ENCODE measurements at regions not wholly inside any gene's neighbourhood (a gene's known extent, or its start where the extent isn't known, plus 50 kb on each side); places are given as distances from the start of the nearest gene placed in this dataset.

DNA sequence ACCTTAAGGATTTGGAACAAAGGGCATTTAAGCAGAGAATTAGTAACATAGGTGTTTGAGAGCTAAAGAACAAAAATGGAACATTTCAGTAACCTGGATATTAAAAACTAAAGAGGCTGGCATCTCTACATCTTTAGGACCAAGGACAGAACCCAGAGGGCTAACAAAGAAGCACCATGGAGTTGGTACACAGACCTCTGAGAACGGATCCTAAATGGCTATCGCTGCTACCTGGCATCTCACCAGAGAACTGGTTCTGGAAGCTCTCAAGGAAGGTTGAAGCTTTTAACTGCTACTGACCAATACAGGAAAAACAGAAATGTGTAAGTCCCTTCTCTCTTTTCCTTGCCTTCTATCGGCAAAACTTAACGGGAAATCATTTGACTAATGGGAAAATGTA lies 118.4 kb upstream of the TLL1 start:
- no peak overlapping the region for H3K23ac ChIP-seq (ENCODE audit: low read length)
- no peak overlapping the region for H3K4me3 ChIP-seq (ENCODE audit: low read length)
- WGBS (ENCODE audit: extremely low coverage, insufficient coverage, low lambda C conversion rate), result no CpG with 5 or more reads among the region's 4 CpGs

DNA sequence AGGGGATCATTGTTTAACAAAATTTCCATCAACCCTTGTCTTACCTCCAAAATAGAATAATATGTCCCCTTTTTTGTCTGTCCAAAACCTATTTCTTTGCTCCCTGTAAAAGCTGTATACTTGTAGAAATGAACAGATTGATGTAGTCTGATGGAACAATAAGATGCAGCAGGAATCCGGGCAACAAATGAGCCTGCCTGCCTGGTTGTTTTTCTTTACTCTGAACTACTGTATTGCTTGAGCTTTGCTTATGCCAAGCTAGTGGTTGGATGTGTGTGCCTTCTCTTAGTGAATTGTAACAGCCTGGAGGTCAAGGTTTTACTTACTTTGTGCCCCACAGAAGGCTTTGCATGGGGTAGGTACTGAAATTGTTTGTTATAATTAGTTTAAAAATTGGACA lies 116.2 kb upstream of the TLL1 start:
- Histone ChIP-seq H3K36me3 (ENCODE audit: control insufficient read depth, insufficient read depth, low read length) (no peaks in the 10 kb centered on the region), H3K79me2 (ENCODE audit: control insufficient read depth, insufficient read depth, low read length) (no peaks in the 10 kb centered on the region), H2BK5ac (ENCODE audit: low read length) (no peak overlapping the region), H3K23ac (ENCODE audit: low read length) (no peak overlapping the region), H3K4ac (ENCODE audit: low read depth, low read length) (no peak overlapping the region), H3K9ac (ENCODE audit: low read length) (no peak overlapping the region), H3K18ac (ENCODE audit: low read length) (no peak overlapping the region), H3K56ac (ENCODE audit: low read length) (no peak overlapping the region), H2BK120ac (ENCODE audit: low read depth, low read length) (no peak overlapping the region), H3K4me2 (ENCODE audit: low read length) (no peak overlapping the region), H3K79me1 (ENCODE audit: low read length) (no peaks in the 10 kb centered on the region), H2BK15ac (replicated peaks; ENCODE audit: low read depth) (no peak overlapping the region), H3K27ac (ENCODE audit: low read depth, low read length) (no peak overlapping the region), H2AK5ac (ENCODE audit: low read length) (no peak overlapping the region), H3K27me3 (ENCODE audit: insufficient read depth, low read length, poor library complexity) (no peaks in the 10 kb centered on the region), H4K8ac (ENCODE audit: low read depth, low read length) (no peak overlapping the region), H4K5ac (ENCODE audit: low read length) (no peak overlapping the region), H3K4me1 (ENCODE audit: control insufficient read depth, low read depth, low read length) (peaks cover 1% of the 10 kb centered on the region), H3K4me3 (ENCODE audit: low read length) (no peak overlapping the region)
- WGBS (ENCODE audit: extremely low coverage, insufficient coverage, low lambda C conversion rate), result no CpG with 5 or more reads among the region's 1 CpG
- no peak for DNase-seq

More for the DNA sequence above, 118.4 kb upstream of the TLL1 start:
- Histone ChIP-seq H3K27me3 (ENCODE audit: insufficient read depth, low read length, poor library complexity) (no peaks in the 10 kb centered on the region), H2BK15ac (replicated peaks; ENCODE audit: low read depth) (no peak overlapping the region), H3K79me2 (ENCODE audit: control insufficient read depth, insufficient read depth, low read length) (no peaks in the 10 kb centered on the region), H4K5ac (ENCODE audit: low read length) (no peak overlapping the region), H3K79me1 (ENCODE audit: low read length) (no peaks in the 10 kb centered on the region), H4K8ac (ENCODE audit: low read depth, low read length) (no peak overlapping the region), H3K4me1 (ENCODE audit: control insufficient read depth, low read depth, low read length) (peaks cover 1% of the 10 kb centered on the region), H3K56ac (ENCODE audit: low read length) (no peak overlapping the region), H3K18ac (ENCODE audit: low read length) (no peak overlapping the region), H3K4ac (ENCODE audit: low read depth, low read length) (no peak overlapping the region), H3K27ac (ENCODE audit: low read depth, low read length) (no peak overlapping the region), H3K9ac (ENCODE audit: low read length) (no peak overlapping the region), H2AK5ac (ENCODE audit: low read length) (no peak overlapping the region), H2BK5ac (ENCODE audit: low read length) (no peak overlapping the region), H3K36me3 (ENCODE audit: control insufficient read depth, insufficient read depth, low read length) (no peaks in the 10 kb centered on the region), H3K4me2 (ENCODE audit: low read length) (no peak overlapping the region), H2BK120ac (ENCODE audit: low read depth, low read length) (no peak overlapping the region)
- DNase-seq, result no peak

GRCh38 chr4:165757451-165757850 lies 115.6 kb upstream of the TLL1 start:
- H2AK5ac ChIP-seq (ENCODE audit: low read length), result no peak overlapping the region
- no peaks in the 10 kb centered on the region for H3K79me1 ChIP-seq (ENCODE audit: low read length)
- H3K4me1 ChIP-seq (ENCODE audit: control insufficient read depth, low read depth, low read length), result no peaks in the 10 kb centered on the region
- no peak overlapping the region for H3K18ac ChIP-seq (ENCODE audit: low read length)
- no peak overlapping the region for H2BK5ac ChIP-seq (ENCODE audit: low read length)
- WGBS (ENCODE audit: extremely low coverage, insufficient coverage, low lambda C conversion rate), result no CpG with 5 or more reads among the region's 3 CpGs
- H3K56ac ChIP-seq (ENCODE audit: low read length), result no peak overlapping the region
- no peak for DNase-seq
- no peak overlapping the region for H3K4me3 ChIP-seq (ENCODE audit: low read length)
- no peaks in the 10 kb centered on the region for H3K36me3 ChIP-seq (ENCODE audit: control insufficient read depth, insufficient read depth, low read length)
- H4K8ac ChIP-seq (ENCODE audit: low read depth, low read length), result no peak overlapping the region
- no peak overlapping the region for H2BK15ac ChIP-seq (replicated peaks; ENCODE audit: low read depth)
- no peak overlapping the region for H4K5ac ChIP-seq (ENCODE audit: low read length)
- no peak overlapping the region for H3K4me2 ChIP-seq (ENCODE audit: low read length)
- H3K4ac ChIP-seq (ENCODE audit: low read depth, low read length), result no peak overlapping the region
- no peak overlapping the region for H3K23ac ChIP-seq (ENCODE audit: low read length)
- no peak overlapping the region for H3K27ac ChIP-seq (ENCODE audit: low read depth, low read length)
- no peak overlapping the region for H2BK120ac ChIP-seq (ENCODE audit: low read depth, low read length)
- no peak overlapping the region for H3K9ac ChIP-seq (ENCODE audit: low read length)
- H3K27me3 ChIP-seq (ENCODE audit: insufficient read depth, low read length, poor library complexity), result no peaks in the 10 kb centered on the region
- no peaks in the 10 kb centered on the region for H3K79me2 ChIP-seq (ENCODE audit: control insufficient read depth, insufficient read depth, low read length)

- no peak overlapping the region for H2BK120ac ChIP-seq (ENCODE audit: low read depth, low read length)
- H3K79me2 ChIP-seq (ENCODE audit: control insufficient read depth, insufficient read depth, low read length), result no peaks in the 10 kb centered on the region
- no peak overlapping the region for H3K18ac ChIP-seq (ENCODE audit: low read length)
- DNase-seq, result no peak
- H3K4me2 ChIP-seq (ENCODE audit: low read length), result no peak overlapping the region
- H3K9ac ChIP-seq (ENCODE audit: low read length), result no peak overlapping the region
- H4K8ac ChIP-seq (ENCODE audit: low read depth, low read length), result no peak overlapping the region
- H2AK5ac ChIP-seq (ENCODE audit: low read length), result no peak overlapping the region
- no peak overlapping the region for H4K5ac ChIP-seq (ENCODE audit: low read length)
- H3K56ac ChIP-seq (ENCODE audit: low read length), result no peak overlapping the region
- no CpG with 5 or more reads among the region's 2 CpGs for WGBS (ENCODE audit: extremely low coverage, insufficient coverage, low lambda C conversion rate)
- no peaks in the 10 kb centered on the region for H3K4me1 ChIP-seq (ENCODE audit: control insufficient read depth, low read depth, low read length)
- no peak overlapping the region for H3K4ac ChIP-seq (ENCODE audit: low read depth, low read length)
- H3K4me3 ChIP-seq (ENCODE audit: low read length), result no peak overlapping the region
- H3K27ac ChIP-seq (ENCODE audit: low read depth, low read length), result no peak overlapping the region
- H3K27me3 ChIP-seq (ENCODE audit: insufficient read depth, low read length, poor library complexity), result no peaks in the 10 kb centered on the region
- no peak overlapping the region for H2BK5ac ChIP-seq (ENCODE audit: low read length)
- H3K79me1 ChIP-seq (ENCODE audit: low read length), result no peaks in the 10 kb centered on the region
- H3K36me3 ChIP-seq (ENCODE audit: control insufficient read depth, insufficient read depth, low read length), result no peaks in the 10 kb centered on the region
- H3K23ac ChIP-seq (ENCODE audit: low read length), result no peak overlapping the region
- no peak overlapping the region for H2BK15ac ChIP-seq (replicated peaks; ENCODE audit: low read depth)
These were observed 115.0 kb upstream of the TLL1 start for GRCh38 chr4:165758086-165758485.

DNA sequence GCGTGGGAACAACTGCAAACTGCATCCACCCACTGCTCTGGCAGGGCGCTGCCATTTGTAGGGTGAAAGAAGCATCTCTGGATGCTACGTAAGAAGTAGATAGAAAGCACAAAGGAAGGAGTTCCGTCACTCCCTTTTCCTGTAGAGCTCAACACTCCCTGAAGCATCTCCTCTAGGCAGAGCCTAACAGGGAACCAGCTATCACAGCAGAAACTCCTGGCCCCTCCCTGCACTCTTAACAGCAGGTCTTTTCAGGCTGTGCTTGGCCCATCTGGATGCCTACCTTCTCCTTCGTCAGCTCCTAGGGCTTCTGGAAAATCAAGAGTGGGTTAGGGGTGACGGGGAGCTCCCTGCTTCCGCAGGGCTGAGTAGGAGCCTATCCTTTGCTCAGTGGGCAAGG lies 112.9 kb upstream of the TLL1 start:
- DNase-seq, result no peak
- no CpG with 5 or more reads among the region's 7 CpGs for WGBS (ENCODE audit: extremely low coverage, insufficient coverage, low lambda C conversion rate)

GRCh38 chr4:165761963-165762362 lies 111.1 kb upstream of the TLL1 start:
- Histone ChIP-seq H3K23ac (ENCODE audit: low read length) (no peak overlapping the region), H3K9ac (ENCODE audit: low read length) (no peak overlapping the region), H3K56ac (ENCODE audit: low read length) (no peak overlapping the region), H3K4me1 (ENCODE audit: control insufficient read depth, low read depth, low read length) (no peaks in the 10 kb centered on the region), H2BK15ac (replicated peaks; ENCODE audit: low read depth) (no peak overlapping the region), H4K5ac (ENCODE audit: low read length) (no peak overlapping the region), H3K79me2 (ENCODE audit: control insufficient read depth, insufficient read depth, low read length) (no peaks in the 10 kb centered on the region), H3K4ac (ENCODE audit: low read depth, low read length) (no peak overlapping the region), H2AK5ac (ENCODE audit: low read length) (no peak overlapping the region), H3K27me3 (ENCODE audit: insufficient read depth, low read length, poor library complexity) (no peaks in the 10 kb centered on the region), H3K36me3 (ENCODE audit: control insufficient read depth, insufficient read depth, low read length) (no peaks in the 10 kb centered on the region), H3K18ac (ENCODE audit: low read length) (no peak overlapping the region), H4K8ac (ENCODE audit: low read depth, low read length) (no peak overlapping the region), H2BK5ac (ENCODE audit: low read length) (no peak overlapping the region), H3K4me3 (ENCODE audit: low read length) (no peak overlapping the region), H3K4me2 (ENCODE audit: low read length) (no peak overlapping the region), H3K79me1 (ENCODE audit: low read length) (no peaks in the 10 kb centered on the region), H2BK120ac (ENCODE audit: low read depth, low read length) (no peak overlapping the region), H3K27ac (ENCODE audit: low read depth, low read length) (no peak overlapping the region)
- WGBS (ENCODE audit: extremely low coverage, insufficient coverage, low lambda C conversion rate), result no CpG with 5 or more reads among the region's 1 CpG
- DNase-seq, result no peak

More for the DNA sequence above, 112.9 kb upstream of the TLL1 start:
- H3K79me1 ChIP-seq (ENCODE audit: low read length), result no peaks in the 10 kb centered on the region
- H3K18ac ChIP-seq (ENCODE audit: low read length), result no peak overlapping the region
- no peak overlapping the region for H3K4me2 ChIP-seq (ENCODE audit: low read length)
- H2AK5ac ChIP-seq (ENCODE audit: low read length), result no peak overlapping the region
- H3K4ac ChIP-seq (ENCODE audit: low read depth, low read length), result no peak overlapping the region
- no peak overlapping the region for H2BK120ac ChIP-seq (ENCODE audit: low read depth, low read length)
- no peak overlapping the region for H3K4me3 ChIP-seq (ENCODE audit: low read length)
- no peak overlapping the region for H3K23ac ChIP-seq (ENCODE audit: low read length)
- no peak overlapping the region for H3K56ac ChIP-seq (ENCODE audit: low read length)
- no peaks in the 10 kb centered on the region for H3K79me2 ChIP-seq (ENCODE audit: control insufficient read depth, insufficient read depth, low read length)
- no peak overlapping the region for H4K8ac ChIP-seq (ENCODE audit: low read depth, low read length)
- H4K5ac ChIP-seq (ENCODE audit: low read length), result no peak overlapping the region
- H3K27ac ChIP-seq (ENCODE audit: low read depth, low read length), result no peak overlapping the region
- no peak overlapping the region for H2BK5ac ChIP-seq (ENCODE audit: low read length)
- no peaks in the 10 kb centered on the region for H3K4me1 ChIP-seq (ENCODE audit: control insufficient read depth, low read depth, low read length)
- no peak overlapping the region for H3K9ac ChIP-seq (ENCODE audit: low read length)
- H3K36me3 ChIP-seq (ENCODE audit: control insufficient read depth, insufficient read depth, low read length), result no peaks in the 10 kb centered on the region
- H2BK15ac ChIP-seq (replicated peaks; ENCODE audit: low read depth), result no peak overlapping the region
- no peaks in the 10 kb centered on the region for H3K27me3 ChIP-seq (ENCODE audit: insufficient read depth, low read length, poor library complexity)
